CD14-positive monocyte (primary cell): ENCODE measurements at regions not wholly inside any gene's neighbourhood (a gene's known extent, or its start where the extent isn't known, plus 50 kb on each side); places are given as distances from the start of the nearest gene placed in this dataset.
"Not testable (repeated sequence)": the region's sequence is repeated elsewhere in the genome, so short reads cannot be mapped to it uniquely, and the experiment has no call there.

Source experiments
- DNase-seq, 3 donors: peaks; one replicate each; pipeline ENCODE4 v3.0.0-alpha.2; 2011 to 2022
- H2AFZ ChIP-seq: 2 replicates; pipeline ENCODE4 v1.6.0; 2012; ENCODE audit warnings: mild to moderate bottlenecking, low read depth, low read length, inconsistent platforms; ENCODE audit not compliant: insufficient read depth, poor library complexity, severe bottlenecking
- H3K27ac ChIP-seq, 2 donors: 1 replicate in 1 of 2; 2 replicates in 1 of 2; pipeline ENCODE4 v1.5.1; 2012 to 2013; ENCODE audit warnings: low read length in 2 of 2, control low read depth in 1 of 2, inconsistent platforms in 1 of 2, low read depth in 1 of 2, mild to moderate bottlenecking in 1 of 2
- H3K27me3 ChIP-seq, 2 donors: one replicate each; pipeline versions ENCODE4 v1.6.0 to v1.6.1; 2011 to 2013; ENCODE audit warnings: low read length in 2 of 2; ENCODE audit not compliant: control insufficient read depth in 2 of 2, insufficient read depth in 2 of 2
- H3K36me3 ChIP-seq, 2 donors: replicated peaks in 1 of 2; 1 replicate in 1 of 2; 2 replicates in 1 of 2; pipeline versions ENCODE4 v1.5.1 to v1.6.1; 2012 to 2013; ENCODE audit warnings: low read length in 2 of 2, control low read depth in 1 of 2, inconsistent platforms in 1 of 2, mild to moderate bottlenecking in 1 of 2; ENCODE audit not compliant: insufficient read depth in 2 of 2, control insufficient read depth in 1 of 2
- H3K4me1 ChIP-seq, 2 donors: 1 replicate in 1 of 2; 2 replicates in 1 of 2; pipeline versions ENCODE4 v1.5.1 to v1.6.1; 2012 to 2013; ENCODE audit warnings: low read length in 2 of 2, control low read depth in 1 of 2, inconsistent platforms in 1 of 2, mild to moderate bottlenecking in 1 of 2, moderate library complexity in 1 of 2; ENCODE audit not compliant: insufficient read depth in 2 of 2, control insufficient read depth in 1 of 2
- H3K4me2 ChIP-seq: replicated peaks from 2 replicates; pipeline ENCODE3; 2012; ENCODE audit warnings: low read length, moderate library complexity, mild to moderate bottlenecking; ENCODE audit not compliant: poor library complexity, severe bottlenecking; ENCODE audit errors: extremely low read depth
- H3K4me3 ChIP-seq, 3 experiments: fragments of 200-600 bp in 1 of 3; sonication (generic) in 1 of 3; replicated peaks in 1 of 3; 1 replicate in 2 of 3; 2 replicates in 1 of 3; pipeline ENCODE4 v1.5.1; 2011 to 2013; ENCODE audit warnings: low read length in 3 of 3, mild to moderate bottlenecking in 3 of 3, control low read depth in 2 of 3, low read depth in 2 of 3, inconsistent platforms in 1 of 3, moderate library complexity in 1 of 3
- H3K79me2 ChIP-seq: 2 replicates; pipeline ENCODE4 v1.6.0; 2012; ENCODE audit warnings: mild to moderate bottlenecking, control low read depth, inconsistent platforms, low read length, moderate library complexity; ENCODE audit not compliant: insufficient read depth
- H3K9ac ChIP-seq: 2 replicates; pipeline ENCODE4 v1.6.0; 2017; ENCODE audit warnings: low read length, mild to moderate bottlenecking; ENCODE audit not compliant: insufficient read depth, poor library complexity, severe bottlenecking
- H3K9me3 ChIP-seq, 2 donors: replicated peaks in 1 of 2; 1 replicate in 1 of 2; 2 replicates in 1 of 2; pipeline versions ENCODE4 v1.5.1 to v1.6.1; 2012 to 2013; ENCODE audit warnings: low read length in 2 of 2, control low read depth in 1 of 2; ENCODE audit not compliant: control insufficient read depth in 1 of 2, insufficient read depth in 1 of 2
- H4K20me1 ChIP-seq: 2 replicates; pipeline ENCODE4 v1.6.0; 2012; ENCODE audit warnings: mild to moderate bottlenecking, low read length, control low read depth, moderate library complexity; ENCODE audit not compliant: insufficient read depth
- H3K27ac Mint-ChIP-seq, 7 donors: one replicate each; pipeline ENCODE4 v1.8.0; 2020; ENCODE audit warnings: mild to moderate bottlenecking in 7 of 7, mixed read lengths in 7 of 7, moderate library complexity in 6 of 7, inconsistent platforms in 2 of 7
- H3K27me3 Mint-ChIP-seq, 3 donors: one replicate each; pipeline ENCODE4 v1.8.0; 2021 to 2022; ENCODE audit warnings: low read depth in 3 of 3, mild to moderate bottlenecking in 3 of 3, mixed read lengths in 3 of 3, moderate library complexity in 3 of 3, inconsistent platforms in 1 of 3
- H3K36me3 Mint-ChIP-seq, 2 donors: one replicate each; pipeline ENCODE4 v1.8.0; 2020; ENCODE audit warnings: mixed read lengths in 2 of 2, inconsistent platforms in 1 of 2, mild to moderate bottlenecking in 1 of 2
- H3K4me1 Mint-ChIP-seq: one replicate; pipeline ENCODE4 v1.8.0; 2020; ENCODE audit warnings: mild to moderate bottlenecking, mixed read lengths
- H3K4me3 Mint-ChIP-seq, 2 donors: one replicate each; pipeline ENCODE4 v1.8.0; 2020; ENCODE audit warnings: mild to moderate bottlenecking in 2 of 2, mixed read lengths in 2 of 2, moderate library complexity in 1 of 2
- H3K9me3 Mint-ChIP-seq, 7 donors: one replicate each; pipeline ENCODE4 v1.8.0; 2020 to 2022; ENCODE audit warnings: mixed read lengths in 7 of 7, mild to moderate bottlenecking in 6 of 7, moderate library complexity in 6 of 7, inconsistent platforms in 2 of 7
- CTCF ChIP-seq: fragments of 200-600 bp; IDR thresholded peaks from one replicate; pipeline ENCODE4 v1.8.0; 2022; ENCODE audit warnings: antibody characterized with exemption, mild to moderate bottlenecking
- WGBS: methylation state at CpG from one replicate; pipeline ENCODE4 v1.1.5; 2013; ENCODE audit warnings: missing lambda C conversion rate; ENCODE audit not compliant: insufficient coverage; 5-methylcytosine and 5-hydroxymethylcytosine counted together
- intact Hi-C, 2 donors: fragments of 100-400 bp; cut with micrococcal nuclease; formaldehyde crosslinking; loops; one replicate each; pipeline versions ENCODE4 v1.15.0 to v1.15.1; 2023

GRCh38 chr4:22599929-22600432 is 84.1 kb upstream of the ADGRA3 start:
- H3K27me3 ChIP-seq, intact Hi-C loops, H3K27ac ChIP-seq, H2AFZ ChIP-seq, H3K79me2 ChIP-seq, H3K9me3 Mint-ChIP-seq, H3K27ac Mint-ChIP-seq, H4K20me1 ChIP-seq, H3K4me3 ChIP-seq, H3K36me3 ChIP-seq, H3K9me3 ChIP-seq, H3K27me3 Mint-ChIP-seq, H3K4me3 Mint-ChIP-seq, H3K36me3 Mint-ChIP-seq, H3K9ac ChIP-seq, DNase-seq, H3K4me2 ChIP-seq: not testable (repeated sequence)
- peaks cover 34% of the 10 kb centered on the region for H3K4me1 Mint-ChIP-seq
- 96% methylated on average over 4 of the region's 8 CpGs for WGBS
- peaks cover 27 to 33% of the 10 kb centered on the region in 2 donors for H3K4me1 ChIP-seq

- not testable (repeated sequence) for H3K27me3 Mint-ChIP-seq
Observed at GRCh38 chr4:22601638-22602037, 85.8 kb upstream of the ADGRA3 start.

GRCh38 chr4:22607382-22607781 is 85.4 kb upstream of the GBA3 start:
- TF ChIP-seq CTCF = peak; percentile 45
- Mint-ChIP-seq H3K9me3 (no peaks in the 10 kb centered on the region), H3K27ac (no peak overlapping the region), H3K27me3 (no peaks in the 10 kb centered on the region), H3K4me1 (peaks cover 3% of the 10 kb centered on the region), H3K4me3 (no peak overlapping the region), H3K36me3 (no peaks in the 10 kb centered on the region)
- Histone ChIP-seq H2AFZ (no peak overlapping the region), H4K20me1 (no peaks in the 10 kb centered on the region), H3K9ac (no peak overlapping the region), H3K79me2 (no peaks in the 10 kb centered on the region), H3K4me1 (no peaks in the 10 kb centered on the region), H3K36me3 (no peaks in the 10 kb centered on the region), H3K9me3 (no peaks in the 10 kb centered on the region), H3K4me2 (no peak overlapping the region), H3K27me3 (no peaks in the 10 kb centered on the region), H3K4me3 (no peak overlapping the region), H3K27ac (no peak overlapping the region)
- peak in 2 of 3 donors; percentile 2 to 43 for DNase-seq
- intact Hi-C loops = loop anchor here in 1 of 2 donors (5.0 kb wide), 1 partner anchor 195 kb away; no protein-coding TSS in a partner anchor
- WGBS = no CpG with 5 or more reads among the region's 3 CpGs

More at GRCh38 chr4:22601638-22602037, 85.8 kb upstream of the ADGRA3 start:
- H3K9me3 Mint-ChIP-seq, DNase-seq, H2AFZ ChIP-seq, H3K27ac Mint-ChIP-seq, H3K4me3 Mint-ChIP-seq, H3K36me3 Mint-ChIP-seq, H3K79me2 ChIP-seq, H3K27me3 ChIP-seq, H3K4me3 ChIP-seq, intact Hi-C loops, H3K27ac ChIP-seq, H3K4me2 ChIP-seq, H3K9ac ChIP-seq, H4K20me1 ChIP-seq, H3K9me3 ChIP-seq, H3K36me3 ChIP-seq: not testable (repeated sequence)
- peaks cover 18% of the 10 kb centered on the region for H3K4me1 Mint-ChIP-seq
- WGBS = 100% methylated on average over 1 of the region's 6 CpGs
- peaks cover 15 to 19% of the 10 kb centered on the region in 2 donors for H3K4me1 ChIP-seq

- WGBS = no CpG with 5 or more reads among the region's 3 CpGs
- not testable (repeated sequence) for H3K4me1 ChIP-seq, H3K27me3 ChIP-seq, H3K27ac ChIP-seq, H4K20me1 ChIP-seq, H3K27me3 Mint-ChIP-seq, H2AFZ ChIP-seq, H3K4me1 Mint-ChIP-seq, H3K4me3 ChIP-seq, H3K4me3 Mint-ChIP-seq, H3K9me3 Mint-ChIP-seq, H3K36me3 Mint-ChIP-seq, H3K9ac ChIP-seq, H3K27ac Mint-ChIP-seq, H3K79me2 ChIP-seq, DNase-seq, H3K9me3 ChIP-seq, H3K36me3 ChIP-seq, H3K4me2 ChIP-seq
- intact Hi-C loops = loop anchor here in 1 of 2 donors (5.0 kb wide), 1 partner anchor 198 kb away; no protein-coding TSS in a partner anchor
Observed at GRCh38 chr4:22609951-22610525, 82.7 kb upstream of the GBA3 start.
